ENCODE measurements at regions not wholly inside any gene's neighbourhood (a gene's known extent, or its start where the extent isn't known, plus 50 kb on each side); places are given as distances from the start of the nearest gene placed in this dataset.

DNA sequence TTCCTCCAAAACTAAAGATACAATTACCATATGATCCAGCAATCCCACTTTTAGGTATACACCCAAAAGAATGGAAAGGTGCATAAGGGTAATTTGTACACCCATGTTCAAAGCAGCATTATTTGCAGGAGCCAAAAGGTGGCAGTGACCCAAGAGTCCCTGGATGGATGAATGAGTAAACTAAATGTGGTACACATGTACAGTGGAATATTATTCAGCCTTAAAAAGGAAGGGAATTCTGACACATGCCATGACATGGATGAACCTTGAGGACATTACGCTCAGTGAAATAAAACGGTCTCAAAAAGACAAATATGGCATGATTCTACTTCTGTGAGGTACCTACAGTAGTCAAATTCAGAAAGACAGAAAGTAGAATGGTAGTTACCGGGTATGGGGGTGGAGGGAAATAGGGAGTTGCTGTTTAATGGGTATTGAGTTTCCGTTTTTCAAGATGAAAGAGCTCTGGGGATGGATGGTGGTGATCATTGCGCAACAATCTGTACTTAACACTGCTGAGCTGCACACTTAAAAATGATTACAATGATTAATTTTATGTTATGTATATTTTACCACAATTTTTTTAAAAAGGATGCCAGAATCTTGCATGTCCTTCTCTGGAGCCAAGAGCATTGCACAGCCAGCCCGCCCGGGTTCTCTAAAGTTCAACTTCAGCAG, 518.9 kb upstream of the JARID2 start:
- no peaks in the 10 kb centered on the region for H4K20me1 ChIP-seq (ENCODE audit: insufficient read depth)
- H3K9me3 ChIP-seq: no peaks in the 10 kb centered on the region
- no peaks in the 10 kb centered on the region for H3K79me2 ChIP-seq (ENCODE audit: insufficient read depth)
- no peaks in the 10 kb centered on the region for H3K4me1 ChIP-seq (ENCODE audit: control insufficient read depth in 1 of 2, insufficient read depth in 2 of 2, low read depth in 1 of 2, low read length in 1 of 2)
- H3K9ac ChIP-seq: no peak overlapping the region
- CTCF ChIA-PET: interaction anchor here (0.6 kb wide), 1 partner anchor 105 kb away, joined by 3 read pairs; no protein-coding TSS in a partner anchor
- no peak overlapping the region for H3K4me2 ChIP-seq
- DNase-seq: no peak
- H3K27me3 ChIP-seq (ENCODE audit: insufficient read depth): no peaks in the 10 kb centered on the region
- no peaks in the 10 kb centered on the region for H3F3A ChIP-seq (replicated peaks; ENCODE audit: insufficient read depth)
- no peak overlapping the region for H3K4me3 ChIP-seq (ENCODE audit: low read depth in 2 of 2, low read length in 1 of 2)
- H3K36me3 ChIP-seq (replicated peaks in 1 of 2; ENCODE audit: control insufficient read depth in 1 of 2, insufficient read depth in 2 of 2, low read length in 1 of 2): no peaks in the 10 kb centered on the region
- no peaks in the 10 kb centered on the region for H3K9me2 ChIP-seq
- TF ChIP-seq PBX3 (IDR thresholded peaks at IDR 0.05) (no peak), GABPA (IDR thresholded peaks at IDR 0.05; ENCODE audit: low read depth) (no peak), ELF1 (IDR thresholded peaks at IDR 0.05) (no peak), TEAD4 (IDR thresholded peaks at IDR 0.05; ENCODE audit: borderline replicate concordance, insufficient read depth) (no peak), CHD2 (IDR thresholded peaks at IDR 0.05; ENCODE audit: low read length, partially characterized antibody) (no peak), RXRA (IDR thresholded peaks at IDR 0.05; ENCODE audit: borderline replicate concordance, low read depth) (no peak), YY1 (IDR thresholded peaks at IDR 0.05; ENCODE audit: low read depth) (no peak), USF1 (IDR thresholded peaks at IDR 0.05; ENCODE audit: borderline replicate concordance, low read depth) (no peak), RAD21 (IDR thresholded peaks at IDR 0.05; ENCODE audit: low read length) (no peak), SMC3 (IDR thresholded peaks at IDR 0.05; ENCODE audit: low read depth, low read length) (no peak)
- TF ChIP-seq, protein P1, sequence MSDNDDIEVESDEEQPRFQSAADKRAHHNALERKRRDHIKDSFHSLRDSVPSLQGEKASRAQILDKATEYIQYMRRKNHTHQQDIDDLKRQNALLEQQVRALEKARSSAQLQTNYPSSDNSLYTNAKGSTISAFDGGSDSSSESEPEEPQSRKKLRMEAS (IDR thresholded peaks at IDR 0.05; ENCODE audit: low read depth): no peak
- H3K27ac ChIP-seq (ENCODE audit: low read depth in 2 of 2, low read length in 1 of 2): no peak overlapping the region
- WGBS (ENCODE audit: low lambda C conversion rate): 64% methylated on average over 7 of the region's 7 CpGs
- POLR2A ChIA-PET: no interaction called here
- no peak overlapping the region for H2AFZ ChIP-seq (ENCODE audit: low read depth)

- no peaks in the 10 kb centered on the region for H3K79me2 ChIP-seq (ENCODE audit: insufficient read depth)
- H3F3A ChIP-seq (replicated peaks; ENCODE audit: insufficient read depth): no peaks in the 10 kb centered on the region
- no peaks in the 10 kb centered on the region for H3K4me1 ChIP-seq (ENCODE audit: control insufficient read depth in 1 of 2, insufficient read depth in 2 of 2, low read depth in 1 of 2, low read length in 1 of 2)
- no peaks in the 10 kb centered on the region for H4K20me1 ChIP-seq (ENCODE audit: insufficient read depth)
- TF ChIP-seq REST (IDR thresholded peaks at IDR 0.05; ENCODE audit: low read depth, low read length): no peak
- TF ChIP-seq RXRA (IDR thresholded peaks at IDR 0.05; ENCODE audit: borderline replicate concordance, low read depth): no peak
- no peak for TF ChIP-seq SMC3 (IDR thresholded peaks at IDR 0.05; ENCODE audit: low read depth, low read length)
- 61% methylated on average over 7 of the region's 7 CpGs for WGBS (ENCODE audit: low lambda C conversion rate)
- H3K9me3 ChIP-seq: no peaks in the 10 kb centered on the region
- ChIA-PET CTCF (no interaction called here), POLR2A (no interaction called here)
- no peaks in the 10 kb centered on the region for H3K9me2 ChIP-seq
- no peak overlapping the region for H3K9ac ChIP-seq
- no peak overlapping the region for H3K4me2 ChIP-seq
- H3K4me3 ChIP-seq (ENCODE audit: low read depth in 2 of 2, low read length in 1 of 2): no peak overlapping the region
- no peak for DNase-seq
- no peaks in the 10 kb centered on the region for H3K27me3 ChIP-seq (ENCODE audit: insufficient read depth)
- H2AFZ ChIP-seq (ENCODE audit: low read depth): no peak overlapping the region
- no peaks in the 10 kb centered on the region for H3K36me3 ChIP-seq (replicated peaks in 1 of 2; ENCODE audit: control insufficient read depth in 1 of 2, insufficient read depth in 2 of 2, low read length in 1 of 2)
- H3K27ac ChIP-seq (ENCODE audit: low read depth in 2 of 2, low read length in 1 of 2): no peak overlapping the region
Observed at GRCh38 chr6:14727494-14728395, 518.1 kb upstream of the JARID2 start.

All from SK-N-SH (cell line).